GM23338 (cell line): ENCODE measurements at regions not wholly inside any gene's neighbourhood (a gene's known extent, or its start where the extent isn't known, plus 50 kb on each side); places are given as distances from the start of the nearest gene placed in this dataset.

Experiments
- EZH2 ChIP-seq: fragments of 200-600 bp; sonication (generic); IDR thresholded peaks from one replicate; pipeline ENCODE4 v1.8.0; 2017; ENCODE audit warnings: antibody characterized with exemption, mild to moderate bottlenecking, low read depth; ENCODE audit not compliant: unreplicated experiment
- TF ChIP-seq, protein P1 (sequence below), 2 experiments: fragments of 200-600 bp in 1 of 2; sonication (generic) in 1 of 2; conservative IDR thresholded peaks; 2 replicates each; pipeline versions ENCODE4 v1.5.1 to v1.6.1; 2016 to 2017; ENCODE audit warnings: antibody characterized with exemption in 2 of 2, low read depth in 2 of 2, mild to moderate bottlenecking in 2 of 2, moderate library complexity in 1 of 2

DNA sequence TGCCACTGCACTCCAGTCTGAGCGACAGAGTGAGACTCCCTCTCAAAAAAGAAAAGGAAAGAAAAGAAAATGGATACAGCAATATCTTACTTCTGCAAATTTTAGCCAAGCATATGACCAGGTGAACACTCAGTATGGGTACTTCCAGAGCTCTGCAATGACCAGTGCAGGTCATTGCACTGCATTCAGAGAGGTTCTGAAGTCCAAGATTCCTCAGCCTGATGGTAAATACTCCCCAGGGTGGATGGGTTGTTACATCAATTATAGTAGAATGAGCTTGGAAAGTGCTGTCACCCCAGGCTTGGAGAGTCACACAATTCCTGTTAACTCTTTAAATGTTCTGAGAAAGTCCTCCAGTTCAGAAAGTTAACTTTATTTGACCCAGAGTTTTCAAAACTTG is 103.7 kb downstream of the RPLP1 start:
- TF ChIP-seq, protein P1, sequence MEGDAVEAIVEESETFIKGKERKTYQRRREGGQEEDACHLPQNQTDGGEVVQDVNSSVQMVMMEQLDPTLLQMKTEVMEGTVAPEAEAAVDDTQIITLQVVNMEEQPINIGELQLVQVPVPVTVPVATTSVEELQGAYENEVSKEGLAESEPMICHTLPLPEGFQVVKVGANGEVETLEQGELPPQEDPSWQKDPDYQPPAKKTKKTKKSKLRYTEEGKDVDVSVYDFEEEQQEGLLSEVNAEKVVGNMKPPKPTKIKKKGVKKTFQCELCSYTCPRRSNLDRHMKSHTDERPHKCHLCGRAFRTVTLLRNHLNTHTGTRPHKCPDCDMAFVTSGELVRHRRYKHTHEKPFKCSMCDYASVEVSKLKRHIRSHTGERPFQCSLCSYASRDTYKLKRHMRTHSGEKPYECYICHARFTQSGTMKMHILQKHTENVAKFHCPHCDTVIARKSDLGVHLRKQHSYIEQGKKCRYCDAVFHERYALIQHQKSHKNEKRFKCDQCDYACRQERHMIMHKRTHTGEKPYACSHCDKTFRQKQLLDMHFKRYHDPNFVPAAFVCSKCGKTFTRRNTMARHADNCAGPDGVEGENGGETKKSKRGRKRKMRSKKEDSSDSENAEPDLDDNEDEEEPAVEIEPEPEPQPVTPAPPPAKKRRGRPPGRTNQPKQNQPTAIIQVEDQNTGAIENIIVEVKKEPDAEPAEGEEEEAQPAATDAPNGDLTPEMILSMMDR (conservative IDR thresholded peaks at IDR 0.05; ENCODE audit: low read depth in 2 of 2) = no peak
- TF ChIP-seq EZH2 = no peak
